OCI-LY7 (cell line): ENCODE measurements at regions not wholly inside any gene's neighbourhood (a gene's known extent, or its start where the extent isn't known, plus 50 kb on each side); places are given as distances from the start of the nearest gene placed in this dataset.

Experiments
- EZH2phosphoT487 ChIP-seq: fragments of 200-600 bp; sonication (generic); IDR thresholded peaks from 2 replicates; pipeline ENCODE4 v1.6.1; 2018; ENCODE audit warnings: low read depth, borderline replicate concordance, mild to moderate bottlenecking, mixed run types, antibody characterized with exemption, low read length, moderate library complexity, mixed read lengths
- TF ChIP-seq, protein P1 (sequence below): fragments of 200-600 bp; sonication (generic); conservative IDR thresholded peaks from 2 replicates; pipeline ENCODE4 v1.5.1; 2014; ENCODE audit warnings: mild to moderate bottlenecking, antibody characterized with exemption, low read length, moderate library complexity, mixed read lengths

DNA sequence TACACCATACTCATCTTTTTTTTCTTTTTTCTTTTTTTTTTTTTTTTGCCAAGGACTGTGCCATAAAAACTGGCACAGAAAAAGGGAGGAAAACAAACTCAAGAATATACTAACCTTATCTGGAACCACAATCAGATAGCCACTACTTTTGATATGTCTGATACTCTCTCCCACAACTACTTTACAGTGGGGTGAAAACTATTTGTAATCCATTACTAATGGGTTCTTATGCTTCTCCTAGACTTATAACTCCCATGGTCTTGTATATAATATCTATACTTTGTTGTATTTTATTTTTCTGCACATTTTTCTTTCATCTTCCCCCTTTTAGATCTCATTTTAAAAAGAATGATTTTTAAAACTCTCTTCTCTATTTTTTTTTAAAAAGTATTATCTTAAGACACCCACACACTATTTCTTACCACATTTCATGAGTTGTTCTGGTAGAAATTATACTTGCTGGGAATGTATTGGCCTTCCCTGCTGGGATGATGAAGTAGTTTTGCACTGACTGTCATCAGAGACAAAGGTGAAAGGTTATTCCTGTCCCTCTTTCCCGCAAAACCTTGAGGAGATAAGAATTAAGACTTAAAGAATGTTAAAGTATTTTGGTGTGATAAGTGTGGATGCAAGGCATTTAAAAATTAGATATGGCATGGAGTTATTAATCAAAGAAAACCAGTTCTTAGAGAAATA lies 146.7 kb upstream of the KLF12 start:
- TF ChIP-seq, protein P1, sequence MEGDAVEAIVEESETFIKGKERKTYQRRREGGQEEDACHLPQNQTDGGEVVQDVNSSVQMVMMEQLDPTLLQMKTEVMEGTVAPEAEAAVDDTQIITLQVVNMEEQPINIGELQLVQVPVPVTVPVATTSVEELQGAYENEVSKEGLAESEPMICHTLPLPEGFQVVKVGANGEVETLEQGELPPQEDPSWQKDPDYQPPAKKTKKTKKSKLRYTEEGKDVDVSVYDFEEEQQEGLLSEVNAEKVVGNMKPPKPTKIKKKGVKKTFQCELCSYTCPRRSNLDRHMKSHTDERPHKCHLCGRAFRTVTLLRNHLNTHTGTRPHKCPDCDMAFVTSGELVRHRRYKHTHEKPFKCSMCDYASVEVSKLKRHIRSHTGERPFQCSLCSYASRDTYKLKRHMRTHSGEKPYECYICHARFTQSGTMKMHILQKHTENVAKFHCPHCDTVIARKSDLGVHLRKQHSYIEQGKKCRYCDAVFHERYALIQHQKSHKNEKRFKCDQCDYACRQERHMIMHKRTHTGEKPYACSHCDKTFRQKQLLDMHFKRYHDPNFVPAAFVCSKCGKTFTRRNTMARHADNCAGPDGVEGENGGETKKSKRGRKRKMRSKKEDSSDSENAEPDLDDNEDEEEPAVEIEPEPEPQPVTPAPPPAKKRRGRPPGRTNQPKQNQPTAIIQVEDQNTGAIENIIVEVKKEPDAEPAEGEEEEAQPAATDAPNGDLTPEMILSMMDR, result no peak
- no peak for TF ChIP-seq EZH2phosphoT487
